ENCODE measurements at regions not wholly inside any gene's neighbourhood (a gene's known extent, or its start where the extent isn't known, plus 50 kb on each side); places are given as distances from the start of the nearest gene placed in this dataset.

DNA sequence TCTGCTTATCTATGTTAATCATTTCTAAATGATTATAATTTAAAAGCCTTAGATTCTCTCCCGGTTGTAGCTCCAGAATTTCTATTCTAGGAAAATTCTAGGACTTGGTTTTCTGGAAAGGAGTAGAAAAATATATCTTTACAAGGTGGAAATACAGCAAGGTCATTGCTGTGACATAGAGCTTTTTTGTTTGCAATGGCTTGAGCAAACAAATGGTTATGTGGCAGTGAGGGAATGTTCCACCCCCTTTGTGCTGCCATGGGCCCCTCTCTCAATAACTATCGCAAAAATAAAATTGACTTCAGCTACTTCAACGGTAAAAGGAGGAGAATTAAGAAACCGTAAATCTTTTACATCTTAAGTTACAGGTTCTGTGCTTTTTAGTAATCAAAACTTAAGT lies 517.1 kb downstream of the EPHA3 start (continued):
- TF ChIP-seq, protein P1, sequence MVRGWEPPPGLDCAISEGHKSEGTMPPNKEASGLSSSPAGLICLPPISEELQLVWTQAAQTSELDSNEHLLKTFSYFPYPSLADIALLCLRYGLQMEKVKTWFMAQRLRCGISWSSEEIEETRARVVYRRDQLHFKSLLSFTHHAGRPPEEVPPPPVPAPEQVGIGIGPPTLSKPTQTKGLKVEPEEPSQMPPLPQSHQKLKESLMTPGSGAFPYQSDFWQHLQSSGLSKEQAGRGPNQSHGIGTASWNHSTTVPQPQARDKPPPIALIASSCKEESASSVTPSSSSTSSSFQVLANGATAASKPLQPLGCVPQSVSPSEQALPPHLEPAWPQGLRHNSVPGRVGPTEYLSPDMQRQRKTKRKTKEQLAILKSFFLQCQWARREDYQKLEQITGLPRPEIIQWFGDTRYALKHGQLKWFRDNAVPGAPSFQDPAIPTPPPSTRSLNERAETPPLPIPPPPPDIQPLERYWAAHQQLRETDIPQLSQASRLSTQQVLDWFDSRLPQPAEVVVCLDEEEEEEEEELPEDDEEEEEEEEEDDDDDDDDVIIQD (CRISPR knock-in tag; IDR thresholded peaks at IDR 0.05; ENCODE audit: low read depth), result 0 out of 2 replicates have a peak, but pooled peaks have one; percentile 35
- TF ChIP-seq SMC3 (IDR thresholded peaks at IDR 0.05; ENCODE audit: low read length) (no peak), ZNF3 (CRISPR knock-in tag; IDR thresholded peaks at IDR 0.05) (no peak), TEAD3 (CRISPR knock-in tag; optimal IDR thresholded peaks at IDR 0.05; ENCODE audit: borderline replicate concordance) (peak; percentile 16), ISL2 (CRISPR knock-in tag; IDR thresholded peaks at IDR 0.05) (0 out of 2 replicates have a peak, but pooled peaks have one; percentile 23), SOX13 (IDR thresholded peaks at IDR 0.05) (no peak), SOX13 (CRISPR knock-in tag; conservative IDR thresholded peaks at IDR 0.05 in 1 of 2, IDR thresholded peaks at IDR 0.05 in 1 of 2) (peak in 1 of 2 experiments; percentile 66; a peak in 2 of 4 replicates), EP300 (IDR thresholded peaks at IDR 0.05; ENCODE audit: low read depth in 2 of 2, low read length in 2 of 2) (peak in 1 of 2 experiments; percentile 39; a peak in 1 of 4 replicates), EP300 (CRISPR knock-in tag; IDR thresholded peaks at IDR 0.05; ENCODE audit: borderline replicate concordance) (no peak), FOXA1 (IDR thresholded peaks at IDR 0.05) (no peak), FOXA1 (CRISPR knock-in tag; IDR thresholded peaks at IDR 0.05) (peak; percentile 37; the same call in 1 of the 2 replicates), SOX6 (IDR thresholded peaks at IDR 0.05) (no peak), SOX6 (CRISPR knock-in tag; IDR thresholded peaks at IDR 0.05) (peak; percentile 35; the same call in 1 of the 2 replicates), SP5 (CRISPR knock-in tag; IDR thresholded peaks at IDR 0.05; ENCODE audit: borderline replicate concordance, low read depth) (peak; percentile 49), ZNF792 (CRISPR knock-in tag; IDR thresholded peaks at IDR 0.05) (0 out of 2 replicates have a peak, but pooled peaks have one; percentile 28), NCOR1 (IDR thresholded peaks at IDR 0.05; ENCODE audit: borderline replicate concordance, low read length) (no peak)
- TF ChIP-seq, protein P2, sequence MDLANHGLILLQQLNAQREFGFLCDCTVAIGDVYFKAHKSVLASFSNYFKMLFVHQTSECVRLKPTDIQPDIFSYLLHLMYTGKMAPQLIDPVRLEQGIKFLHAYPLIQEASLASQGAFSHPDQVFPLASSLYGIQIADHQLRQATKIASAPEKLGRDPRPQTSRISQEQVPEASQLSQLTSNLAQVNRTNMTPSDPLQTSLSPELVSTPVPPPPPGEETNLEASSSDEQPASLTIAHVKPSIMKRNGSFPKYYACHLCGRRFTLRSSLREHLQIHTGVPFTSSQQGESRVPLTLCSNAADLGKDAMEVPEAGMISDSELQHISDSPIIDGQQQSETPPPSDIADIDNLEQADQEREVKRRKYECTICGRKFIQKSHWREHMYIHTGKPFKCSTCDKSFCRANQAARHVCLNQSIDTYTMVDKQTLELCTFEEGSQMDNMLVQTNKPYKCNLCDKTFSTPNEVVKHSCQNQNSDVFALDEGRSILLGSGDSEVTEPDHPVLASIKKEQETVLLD (CRISPR knock-in tag; IDR thresholded peaks at IDR 0.05; ENCODE audit: low read depth), result no peak
- TF ChIP-seq, protein P3, sequence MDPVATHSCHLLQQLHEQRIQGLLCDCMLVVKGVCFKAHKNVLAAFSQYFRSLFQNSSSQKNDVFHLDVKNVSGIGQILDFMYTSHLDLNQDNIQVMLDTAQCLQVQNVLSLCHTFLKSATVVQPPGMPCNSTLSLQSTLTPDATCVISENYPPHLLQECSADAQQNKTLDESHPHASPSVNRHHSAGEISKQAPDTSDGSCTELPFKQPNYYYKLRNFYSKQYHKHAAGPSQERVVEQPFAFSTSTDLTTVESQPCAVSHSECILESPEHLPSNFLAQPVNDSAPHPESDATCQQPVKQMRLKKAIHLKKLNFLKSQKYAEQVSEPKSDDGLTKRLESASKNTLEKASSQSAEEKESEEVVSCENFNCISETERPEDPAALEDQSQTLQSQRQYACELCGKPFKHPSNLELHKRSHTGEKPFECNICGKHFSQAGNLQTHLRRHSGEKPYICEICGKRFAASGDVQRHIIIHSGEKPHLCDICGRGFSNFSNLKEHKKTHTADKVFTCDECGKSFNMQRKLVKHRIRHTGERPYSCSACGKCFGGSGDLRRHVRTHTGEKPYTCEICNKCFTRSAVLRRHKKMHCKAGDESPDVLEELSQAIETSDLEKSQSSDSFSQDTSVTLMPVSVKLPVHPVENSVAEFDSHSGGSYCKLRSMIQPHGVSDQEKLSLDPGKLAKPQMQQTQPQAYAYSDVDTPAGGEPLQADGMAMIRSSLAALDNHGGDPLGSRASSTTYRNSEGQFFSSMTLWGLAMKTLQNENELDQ (CRISPR knock-in tag; IDR thresholded peaks at IDR 0.05; ENCODE audit: borderline replicate concordance), result no peak

All from HepG2 (cell line).